HTR-8/SVneo (cell line): ENCODE measurements at regions not wholly inside any gene's neighbourhood (a gene's known extent, or its start where the extent isn't known, plus 50 kb on each side); places are given as distances from the start of the nearest gene placed in this dataset.

Source experiments
- DNase-seq: peaks from one replicate; pipeline ENCODE4 v3.0.0; 2011; ENCODE audit warnings: low spot score, mixed read lengths; ENCODE audit not compliant: insufficient read length
- FAIRE-seq: peaks from 2 replicates; lab custom pipeline; 2011; peaks lifted over from hg19 to GRCh38; lab: Jason Lieb, UNC

DNA sequence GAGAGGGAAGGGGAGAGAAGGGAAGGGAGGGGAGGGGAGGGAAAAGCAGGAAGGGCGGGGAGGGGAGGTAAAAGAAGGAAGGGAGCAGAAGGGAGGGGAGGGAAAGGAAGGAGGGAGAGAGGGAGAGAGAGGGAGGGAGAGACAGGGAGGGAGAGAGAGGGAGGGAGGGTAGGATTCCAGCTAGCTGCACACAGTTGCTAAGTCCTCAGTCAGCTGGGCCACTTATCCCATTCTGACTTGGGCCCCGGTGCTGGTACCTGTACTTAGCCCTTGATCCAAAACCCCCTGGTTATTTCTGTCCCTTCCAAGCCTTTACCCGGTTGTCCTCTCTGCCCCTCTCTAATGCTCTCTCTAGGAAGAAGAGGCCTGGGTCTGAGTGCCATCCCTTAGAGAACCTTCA, 211.4 kb downstream of the TTC32 start:
- FAIRE-seq, result no peak

DNA sequence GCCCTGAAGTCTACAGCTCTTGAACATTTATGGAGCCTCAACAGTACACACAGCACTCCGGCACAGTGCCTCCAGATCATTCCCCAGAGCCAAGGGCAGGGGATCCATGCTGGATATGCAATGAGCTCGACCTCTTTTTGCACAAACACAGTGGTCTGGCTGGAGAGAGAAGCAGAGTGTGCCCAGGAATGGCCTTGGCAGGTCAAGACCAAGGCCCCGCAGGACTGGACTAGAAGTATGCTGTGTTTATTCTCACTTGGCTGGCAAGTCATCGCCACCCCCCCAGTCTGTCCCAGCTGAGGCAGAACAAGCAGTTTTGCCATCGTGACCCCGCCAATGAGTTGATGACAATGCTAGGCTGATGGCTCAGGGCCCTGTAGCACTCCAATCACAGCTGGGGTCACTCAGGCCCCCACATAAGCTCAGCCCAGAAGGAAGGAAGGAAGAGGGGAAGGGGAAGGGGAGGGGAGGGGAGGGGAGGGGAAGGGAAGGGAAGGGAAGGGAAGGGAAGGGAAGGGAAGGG, 212.1 kb downstream of the TTC32 start:
- DNase-seq, result no peak
- no peak for FAIRE-seq

More for the DNA sequence above, 211.4 kb downstream of the TTC32 start:
- no peak for DNase-seq

DNA sequence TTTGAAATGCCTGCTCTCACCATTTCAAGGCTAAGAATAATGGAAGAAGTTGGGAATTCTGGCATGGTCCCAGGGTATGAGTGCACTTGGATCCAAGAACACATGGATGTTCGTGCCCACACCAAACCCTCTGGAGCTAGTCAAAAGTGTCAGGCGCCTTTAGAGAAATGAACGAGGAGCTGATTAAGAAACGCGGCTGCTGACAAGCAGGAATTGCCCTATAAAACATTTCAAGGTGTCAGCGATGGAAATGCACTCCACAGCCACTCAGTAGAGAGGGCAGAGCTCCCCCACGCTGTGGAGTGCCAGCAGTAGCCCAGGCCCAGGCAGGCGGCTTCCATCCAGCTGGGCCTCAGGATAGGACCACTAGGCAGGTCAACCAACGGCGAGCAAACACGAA, 213.7 kb downstream of the TTC32 start:
- FAIRE-seq (no peak), DNase-seq (no peak)

DNA sequence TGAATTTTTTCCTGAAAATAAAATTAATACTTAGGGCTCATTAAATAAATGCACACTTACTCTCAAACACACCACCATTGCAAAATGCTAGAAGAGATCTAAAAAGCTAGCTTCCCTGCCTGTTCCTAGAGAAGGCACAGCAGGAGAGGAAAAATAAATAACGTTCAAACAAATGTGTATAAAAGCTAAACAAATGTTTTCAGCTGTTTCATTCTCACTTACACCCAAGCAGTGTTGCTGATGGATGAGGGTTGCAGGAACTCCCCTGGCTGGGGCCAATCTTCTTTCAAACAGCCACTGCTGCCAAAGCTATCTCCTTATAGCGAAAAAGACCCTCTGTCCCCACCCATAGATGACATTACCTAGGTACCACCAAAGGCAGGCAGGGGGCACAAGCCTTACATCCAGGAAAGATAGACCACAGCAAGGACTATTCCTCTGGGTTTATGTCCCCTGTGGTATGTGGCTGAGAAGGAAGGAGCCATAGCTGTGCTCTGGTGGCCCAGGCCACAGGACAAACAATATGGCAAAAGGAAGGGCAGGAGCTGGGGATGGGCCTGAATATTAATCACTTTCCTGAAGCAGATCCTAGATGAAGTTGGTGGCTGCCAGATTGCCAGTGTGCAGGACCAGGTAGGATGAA, 214.6 kb downstream of the TTC32 start:
- DNase-seq (no peak), FAIRE-seq (no peak)

DNA sequence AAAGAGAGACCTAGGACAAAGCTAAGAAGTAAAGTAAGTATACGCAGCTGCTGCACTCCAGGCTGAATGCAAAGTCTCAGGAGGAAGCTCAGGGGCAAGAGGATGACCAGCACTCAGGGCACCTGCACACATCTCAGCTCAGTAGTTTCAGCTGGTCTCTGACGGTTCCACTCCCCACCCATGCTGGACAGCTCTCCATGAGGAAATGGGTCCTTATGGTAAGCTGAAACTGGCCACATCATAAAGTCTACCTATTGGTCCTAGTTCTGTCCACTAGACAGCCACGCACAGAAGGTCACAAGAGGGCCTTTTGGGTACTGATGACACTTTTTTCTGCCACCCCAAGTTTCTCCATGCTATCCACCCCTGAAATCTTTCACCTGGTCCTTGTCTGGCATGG, 215.3 kb downstream of the TTC32 start:
- no peak for DNase-seq
- FAIRE-seq, result no peak

DNA sequence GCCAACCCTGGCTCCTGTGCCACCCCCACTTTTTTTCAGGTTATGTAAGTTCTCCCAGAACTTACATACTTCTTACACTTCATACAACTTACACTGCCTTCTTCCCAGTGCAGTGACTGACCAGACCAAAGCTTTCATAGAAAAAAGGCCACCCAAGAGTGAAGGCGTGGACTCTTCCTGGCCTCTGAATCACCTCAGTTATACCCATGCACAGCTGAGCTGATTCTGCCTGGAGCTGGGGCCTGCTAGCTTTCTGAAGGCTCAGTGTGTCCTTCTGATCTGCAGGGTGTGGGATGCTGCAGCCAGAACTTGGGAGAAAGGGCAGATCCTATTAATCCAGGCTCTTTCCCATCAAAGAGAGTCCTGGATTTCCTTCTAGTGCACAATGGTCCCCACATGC, 216.1 kb downstream of the TTC32 start:
- FAIRE-seq (no peak), DNase-seq (no peak)

DNA sequence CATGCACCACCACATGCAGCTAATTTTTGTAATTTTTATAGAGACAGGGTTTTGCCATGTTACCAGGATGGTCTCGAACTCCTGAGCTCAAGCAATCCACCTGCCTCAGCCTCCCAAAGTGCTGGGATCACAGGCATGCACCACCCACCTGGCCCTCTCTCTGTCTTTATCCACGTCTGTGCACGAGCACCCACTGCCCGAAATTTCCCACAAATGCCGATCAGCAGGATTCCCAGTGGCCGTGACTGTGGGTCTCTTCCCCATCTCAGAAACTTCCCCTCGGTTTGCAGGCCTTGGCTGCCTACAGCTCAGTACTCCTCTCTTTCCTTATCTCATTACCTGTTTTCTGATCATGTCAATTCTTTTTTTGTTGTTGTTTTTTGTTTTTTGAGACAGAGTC, 217.3 kb downstream of the TTC32 start:
- no peak for DNase-seq

DNA sequence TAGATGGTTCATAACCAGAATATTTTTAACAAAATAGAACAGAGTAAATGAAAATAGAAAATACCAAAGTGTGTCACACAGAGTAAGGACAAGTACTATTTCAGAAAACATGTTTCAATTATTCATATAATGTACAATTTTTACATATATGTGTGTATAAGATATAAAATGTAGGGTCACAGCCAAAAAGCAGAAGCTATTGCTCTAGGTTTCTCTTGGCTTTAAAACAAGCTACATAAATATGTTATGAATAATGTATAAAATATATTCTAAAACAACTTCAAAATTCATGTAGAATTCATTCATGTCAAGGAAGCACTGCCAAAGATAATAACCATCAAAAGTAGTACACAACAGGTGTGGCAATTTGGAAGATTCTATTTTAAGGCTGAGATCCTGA, 218.2 kb downstream of the TTC32 start:
- FAIRE-seq (no peak), DNase-seq (no peak)

More for the DNA sequence above, 217.3 kb downstream of the TTC32 start:
- FAIRE-seq, result no peak

DNA sequence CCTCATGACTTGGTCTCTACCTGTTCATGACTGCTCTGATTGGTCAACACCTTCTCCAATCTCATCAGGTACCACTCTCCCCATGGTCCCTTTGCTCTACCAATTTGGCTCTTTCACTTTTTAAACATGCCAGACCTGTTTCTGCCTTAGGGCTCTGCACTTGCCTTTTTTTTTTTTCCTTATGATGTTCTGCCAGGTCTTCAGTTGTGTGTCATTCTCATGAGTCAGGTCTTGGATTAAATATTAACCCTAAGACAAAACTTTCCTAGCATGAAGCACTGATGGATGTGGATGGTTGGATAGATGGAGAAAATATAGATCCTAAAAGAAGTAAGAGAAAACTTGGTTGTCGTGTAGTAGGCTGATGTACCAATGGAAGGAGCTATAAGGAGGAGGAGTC, 219.3 kb downstream of the TTC32 start:
- no peak for FAIRE-seq

DNA sequence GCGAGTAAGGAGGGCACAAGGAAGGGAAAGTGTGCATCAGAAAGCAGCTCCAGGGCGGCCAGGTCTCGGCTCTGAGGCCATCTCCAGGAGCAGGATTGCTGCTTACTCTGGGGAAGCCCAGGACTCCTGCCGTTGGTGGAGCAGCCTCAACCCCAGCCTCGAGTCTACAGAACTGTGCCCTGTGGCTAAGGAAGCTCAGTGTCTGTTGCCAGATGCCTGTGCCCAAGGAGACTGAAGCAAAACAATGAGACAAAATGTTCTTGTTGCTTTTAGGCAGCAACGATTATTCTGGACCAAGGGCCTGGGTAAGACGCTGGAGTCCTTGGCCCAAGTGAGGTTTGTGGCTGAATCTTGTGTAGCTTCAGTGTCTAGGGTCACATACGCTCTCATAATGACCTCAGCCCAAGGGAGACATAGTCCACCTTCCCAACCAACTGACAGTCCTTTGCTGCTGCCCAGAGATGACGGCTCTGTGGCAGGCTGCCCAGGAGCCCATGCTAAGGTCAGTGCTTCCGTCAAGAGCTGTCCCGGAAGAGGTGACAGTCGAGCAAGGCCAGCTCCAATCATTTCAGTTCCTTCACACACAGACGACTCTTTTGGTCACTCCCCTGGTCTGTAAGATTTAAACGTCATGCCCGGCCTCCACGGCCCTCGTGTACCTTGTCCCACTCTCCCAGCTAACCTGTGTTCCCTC, 223.8 kb downstream of the TTC32 start:
- no peak for FAIRE-seq

More for the DNA sequence above, 219.3 kb downstream of the TTC32 start:
- DNase-seq, result no peak

DNA sequence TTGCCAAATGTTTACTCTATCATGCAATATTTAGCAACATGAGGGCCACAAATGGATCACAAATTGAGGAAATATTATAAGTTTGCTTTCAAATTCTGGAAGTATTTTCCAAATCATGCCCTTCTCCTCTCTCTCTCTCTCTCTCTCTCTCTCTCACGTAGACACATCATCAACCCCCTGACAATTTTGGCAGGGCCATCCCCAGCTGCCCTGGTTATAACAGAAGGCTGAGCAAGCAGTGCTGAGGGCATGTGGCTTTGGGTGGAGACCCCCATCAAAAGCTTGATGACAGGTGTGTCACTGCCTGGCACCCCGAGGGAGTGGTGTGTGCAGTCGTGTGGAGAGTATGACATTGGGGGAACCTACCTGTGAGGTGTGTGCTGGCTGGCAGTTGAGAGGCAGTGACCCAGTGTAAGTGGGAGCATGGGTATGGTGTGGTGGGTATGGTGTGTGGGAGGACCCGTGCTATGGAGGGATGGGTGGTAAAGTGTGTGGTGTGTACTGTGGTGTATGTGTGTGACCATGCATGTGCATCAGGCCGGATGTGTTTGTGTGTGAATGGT, 224.5 kb downstream of the TTC32 start:
- DNase-seq (no peak), FAIRE-seq (peak; percentile 93)

More for the DNA sequence above, 223.8 kb downstream of the TTC32 start:
- DNase-seq, result no peak

DNA sequence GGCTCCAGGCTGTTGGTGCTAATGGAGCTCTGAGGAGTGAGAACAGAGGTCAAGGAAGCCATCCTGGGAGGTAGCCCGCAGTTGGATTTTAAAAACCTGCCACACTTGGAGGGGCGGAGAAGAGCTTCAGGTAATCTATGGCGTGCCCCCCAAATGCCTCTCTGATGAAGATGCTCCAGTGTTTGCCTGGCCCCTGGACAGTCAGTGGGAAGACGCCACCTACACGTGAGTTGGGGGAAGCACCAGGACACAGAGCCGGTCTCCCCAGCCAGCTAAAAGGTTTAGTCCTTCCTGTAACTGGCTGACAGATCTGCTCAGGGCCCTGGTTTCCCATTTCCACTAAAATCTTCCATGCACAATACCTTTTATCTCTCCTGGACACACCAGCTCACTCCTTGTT, 225.0 kb downstream of the TTC32 start:
- DNase-seq (no peak), FAIRE-seq (no peak)

DNA sequence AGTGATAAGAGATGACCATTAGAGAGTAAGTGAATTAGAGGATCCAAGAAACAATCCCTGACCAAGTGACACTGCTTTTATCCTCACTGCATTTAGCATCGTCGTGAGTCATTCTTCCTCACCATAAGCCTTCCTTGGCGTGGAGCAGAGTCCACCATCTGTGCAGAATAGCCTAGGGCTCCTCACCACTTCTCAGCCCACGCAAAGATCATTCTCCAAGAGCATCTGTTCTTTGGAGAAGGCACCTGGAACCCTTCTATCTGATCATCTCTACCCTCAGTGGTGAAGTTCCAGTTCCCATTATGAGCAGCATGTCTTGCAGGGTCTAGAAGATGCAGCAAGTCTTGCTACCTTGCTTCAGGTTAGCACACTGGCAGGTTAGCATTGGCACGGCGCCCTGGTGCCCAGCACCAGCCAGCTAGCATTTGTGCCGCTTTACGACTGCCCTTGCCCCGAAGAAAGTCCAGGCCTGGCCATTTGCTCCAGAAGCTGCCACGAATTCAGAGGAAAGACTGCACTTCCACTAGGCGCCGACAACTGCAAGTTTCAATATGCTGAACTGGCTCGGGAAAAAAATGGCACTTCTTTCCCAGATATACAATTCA, 225.8 kb downstream of the TTC32 start:
- FAIRE-seq (peak; percentile 26), DNase-seq (peak; percentile 28)

DNA sequence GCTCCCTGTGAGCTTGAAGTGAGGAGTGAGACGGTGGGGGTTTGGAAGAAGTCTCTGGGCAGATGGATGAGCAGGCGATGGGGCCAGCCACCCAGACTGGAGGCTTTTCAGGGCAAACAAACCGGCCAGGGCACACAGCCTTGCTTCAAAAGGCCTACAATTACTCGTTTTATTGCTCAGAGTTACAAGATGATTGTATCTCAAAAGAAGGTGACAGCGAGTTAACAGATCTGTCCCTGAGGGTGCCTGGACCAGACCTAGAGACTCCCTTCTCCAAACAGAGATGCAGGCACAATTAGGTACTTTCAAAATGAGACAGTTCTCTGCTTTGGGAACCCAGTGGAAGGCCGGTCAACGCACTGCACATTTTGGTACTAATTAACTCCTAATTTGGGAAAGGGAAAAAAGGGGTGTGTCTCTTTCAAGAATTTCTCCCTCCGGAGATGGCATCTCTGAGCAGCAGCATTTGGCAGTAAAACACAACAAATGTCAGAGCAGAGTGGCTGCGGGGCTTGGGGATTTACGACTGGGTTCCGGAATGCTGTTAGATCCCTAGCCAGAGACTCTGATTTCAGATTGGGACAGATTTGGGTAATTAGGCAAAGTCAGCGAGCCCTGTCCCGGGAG, 226.7 kb downstream of the TTC32 start:
- FAIRE-seq, result no peak
- no peak for DNase-seq

DNA sequence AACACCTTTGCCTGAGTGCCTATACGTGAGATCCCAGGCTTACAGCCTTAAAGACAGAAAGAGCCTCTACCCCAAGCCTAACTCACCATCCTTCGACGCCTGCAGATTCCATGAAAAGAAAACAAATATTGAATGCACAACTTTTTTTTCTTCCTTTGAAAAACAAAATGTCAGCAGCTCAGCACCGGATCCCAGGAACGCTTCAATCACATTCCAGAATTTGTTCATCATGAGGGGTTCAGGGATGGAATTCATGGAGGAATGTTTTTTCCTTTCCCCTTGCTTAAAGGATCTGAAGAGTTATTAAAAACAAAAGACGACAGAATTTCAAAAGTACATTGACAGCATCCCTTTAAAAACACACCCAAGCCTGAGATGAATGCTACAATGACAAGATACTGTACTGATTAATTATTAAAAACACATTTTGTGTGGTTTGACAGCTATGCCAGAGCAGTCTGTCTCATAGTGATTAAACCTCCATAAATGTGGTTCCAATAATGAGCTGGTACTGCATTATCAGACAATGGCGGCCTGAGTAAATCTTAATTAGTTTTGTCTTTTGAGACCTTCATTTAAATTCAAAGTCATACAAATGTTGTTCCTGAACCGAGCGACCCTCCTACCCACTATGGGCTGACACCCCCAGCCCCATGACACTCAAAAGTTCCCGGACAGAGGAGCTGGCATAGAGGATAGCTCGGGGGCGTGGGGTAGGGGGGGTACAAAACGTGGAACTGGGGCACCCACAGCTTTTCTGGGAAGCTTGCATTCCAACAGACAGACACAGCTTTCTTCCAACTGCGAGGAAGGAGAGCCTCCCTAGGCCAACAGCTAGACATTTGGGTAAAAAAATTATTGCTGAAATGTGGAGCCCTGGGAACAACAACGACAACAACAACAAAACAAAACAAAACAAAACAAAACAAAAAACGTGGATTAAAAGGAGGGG, 227.5 kb downstream of the TTC32 start:
- FAIRE-seq, result no peak
- no peak for DNase-seq

DNA sequence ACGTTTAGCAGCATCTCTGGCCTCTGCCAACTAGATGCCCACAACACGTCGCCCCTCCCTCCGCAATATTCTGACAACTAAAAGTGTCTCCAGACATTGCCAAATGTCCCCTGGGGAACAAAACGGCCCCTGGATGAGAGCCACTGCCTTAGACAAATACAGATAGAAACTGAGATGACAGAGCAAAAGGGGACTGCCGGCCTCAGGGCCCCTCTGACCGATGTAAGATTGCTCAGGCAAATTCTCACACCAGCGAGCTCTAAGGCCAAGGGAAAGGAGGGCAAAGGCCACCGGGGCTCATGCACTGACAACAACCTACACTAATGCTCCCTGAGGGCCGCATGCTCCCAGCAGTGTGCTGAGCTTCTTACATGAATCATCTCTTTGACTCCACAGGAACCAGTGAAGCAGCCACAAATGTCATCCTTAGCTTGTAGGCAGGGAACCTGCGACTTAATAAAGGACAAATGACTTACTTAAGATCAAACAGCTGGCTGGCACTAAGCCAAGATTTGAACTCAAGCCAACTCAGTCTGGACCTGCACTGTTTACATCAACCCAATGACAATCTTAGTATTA, 228.5 kb downstream of the TTC32 start:
- FAIRE-seq (no peak), DNase-seq (no peak)

DNA sequence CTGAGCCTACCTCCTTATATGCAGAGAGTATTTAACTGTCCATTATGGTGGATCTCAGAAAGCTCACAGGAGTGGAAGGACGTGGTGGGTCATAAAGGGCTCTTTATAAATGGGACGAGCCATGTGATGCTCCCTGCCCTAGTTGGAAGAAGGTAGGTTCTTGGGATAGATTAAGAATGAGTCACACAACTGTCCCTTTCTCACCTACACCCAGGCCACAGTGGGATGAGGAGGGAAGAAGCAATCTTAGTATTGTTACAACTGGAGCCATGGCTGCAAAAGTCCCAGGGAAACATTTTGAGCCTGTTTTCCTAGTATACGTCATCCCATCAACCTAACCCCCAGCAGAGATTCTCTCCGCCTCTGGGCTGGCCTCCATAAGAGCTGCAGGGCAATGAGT, 229.9 kb downstream of the TTC32 start:
- no peak for DNase-seq
- FAIRE-seq, result no peak

DNA sequence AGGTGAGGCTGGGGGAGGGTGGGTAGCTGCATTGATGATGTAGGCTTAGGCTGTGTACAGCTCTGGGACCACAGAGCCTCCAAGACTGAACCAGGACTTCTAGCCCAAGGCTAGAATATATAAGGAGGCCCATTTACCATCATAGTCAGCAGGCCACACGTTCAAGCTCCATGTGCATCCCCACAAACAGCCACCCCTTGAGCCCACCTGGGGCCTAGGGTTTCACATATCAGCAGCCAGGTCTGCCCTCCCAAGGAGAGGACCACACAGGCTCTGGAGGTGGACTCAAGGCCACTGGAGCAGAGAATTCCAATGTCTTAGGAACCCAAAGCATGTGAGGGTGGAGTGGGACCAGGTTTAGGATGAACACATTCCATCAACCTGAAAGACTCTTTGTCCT, 230.5 kb downstream of the TTC32 start:
- FAIRE-seq, result no peak
- DNase-seq, result no peak

DNA sequence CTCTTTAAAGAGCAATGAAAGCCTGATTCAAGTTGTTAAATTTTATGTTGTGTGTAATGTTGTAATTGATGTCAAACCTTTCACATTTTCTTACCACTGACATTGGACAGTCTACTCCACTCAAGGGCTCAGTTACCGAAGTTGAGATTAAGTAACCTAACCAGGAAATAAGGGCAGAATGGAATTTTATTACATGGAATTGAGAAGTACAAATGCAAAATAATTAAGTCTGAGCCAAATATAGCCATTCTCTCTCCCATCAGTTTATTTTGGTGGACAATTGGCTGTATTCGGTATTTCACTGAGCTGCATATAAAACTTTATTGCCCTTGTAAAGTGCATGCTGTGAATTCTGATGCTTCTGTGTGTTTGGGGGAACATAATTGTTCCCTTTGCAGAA, 231.5 kb downstream of the TTC32 start:
- DNase-seq, result no peak
- no peak for FAIRE-seq
